Neural progenitor cell (in vitro differentiated cells): ENCODE measurements at regions not wholly inside any gene's neighbourhood (a gene's known extent, or its start where the extent isn't known, plus 50 kb on each side); places are given as distances from the start of the nearest gene placed in this dataset.

ENCODE experiments used
- CTCF ChIP-seq: fragments of 200-600 bp; sonication (generic); IDR thresholded peaks from 2 replicates; pipeline ENCODE4 v1.5.1; 2017; ENCODE audit warnings: antibody characterized with exemption, mild to moderate bottlenecking
- EZH2 ChIP-seq: fragments of 200-600 bp; sonication (generic); IDR thresholded peaks from 2 replicates; pipeline ENCODE4 v1.6.1; 2017; ENCODE audit warnings: antibody characterized with exemption, mild to moderate bottlenecking, moderate library complexity
- EZH2phosphoT487 ChIP-seq: fragments of 200-600 bp; sonication (generic); IDR thresholded peaks from 2 replicates; pipeline ENCODE4 v1.6.1; 2017; ENCODE audit warnings: antibody characterized with exemption

GRCh38 chr5:156137071-156137869 lies 189.7 kb upstream of the SGCD start:
- TF ChIP-seq CTCF (no peak), EZH2 (no peak), EZH2phosphoT487 (no peak)
